ENCODE measurements at regions not wholly inside any gene's neighbourhood (a gene's known extent, or its start where the extent isn't known, plus 50 kb on each side); places are given as distances from the start of the nearest gene placed in this dataset.

GRCh38 chr7:68472688-68473087, 1125.6 kb upstream of the AUTS2 start:
- in situ Hi-C loops (cut with MboI; ENCODE audit: low pct_unique_long_range_greater_than_20kb, low sequenced_read_pairs) = no loop called here
- no peak for DNase-seq

GRCh38 chr7:68474661-68475216, 1123.5 kb upstream of the AUTS2 start:
- in situ Hi-C loops (cut with MboI; ENCODE audit: low pct_unique_long_range_greater_than_20kb, low sequenced_read_pairs) = no loop called here
- no peak for DNase-seq

DNA sequence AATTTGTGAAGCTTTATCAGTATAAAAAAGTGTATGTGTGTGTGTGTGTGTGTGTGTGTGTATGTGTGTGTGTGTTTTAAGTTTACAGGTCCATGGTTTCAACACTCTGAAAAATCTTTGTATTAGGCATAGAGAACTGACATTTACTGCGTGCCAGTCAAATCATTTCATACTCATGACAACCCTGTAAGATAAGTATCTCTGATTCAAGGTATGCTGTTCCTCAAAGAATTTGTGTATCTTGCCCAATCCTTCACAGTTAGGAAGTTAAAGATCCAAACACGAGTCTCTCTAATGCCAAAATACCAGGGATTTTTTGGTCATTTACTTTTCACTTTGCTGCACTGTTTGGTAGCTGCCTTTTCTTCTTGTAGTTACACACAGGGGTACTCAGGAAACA, 1121.3 kb upstream of the AUTS2 start:
- DNase-seq = no peak
- in situ Hi-C loops (cut with MboI; ENCODE audit: low pct_unique_long_range_greater_than_20kb, low sequenced_read_pairs) = no loop called here

- no peak for DNase-seq
- in situ Hi-C loops (cut with MboI; ENCODE audit: low pct_unique_long_range_greater_than_20kb, low sequenced_read_pairs) = no loop called here
Observed at GRCh38 chr7:68478326-68478725, 1119.9 kb upstream of the AUTS2 start.

DNA sequence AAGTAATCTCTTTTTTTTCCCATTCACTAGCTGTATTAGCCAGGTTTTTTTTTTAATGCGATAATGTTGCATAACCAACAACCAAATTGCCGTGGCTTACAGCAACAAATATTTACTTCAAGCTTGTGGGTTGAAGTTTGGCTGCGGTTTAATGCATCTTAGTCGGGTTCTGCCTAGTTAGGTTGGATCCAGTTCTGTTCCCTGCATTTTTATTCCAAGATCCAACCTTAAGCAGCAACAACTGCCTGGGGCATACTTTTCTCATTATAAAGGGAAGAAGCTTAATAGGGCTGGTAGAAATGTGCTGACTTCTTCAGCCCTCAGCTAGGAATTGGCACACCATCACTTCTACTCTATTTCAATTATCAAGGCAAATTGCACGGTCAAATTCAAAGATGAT, 1115.5 kb upstream of the AUTS2 start:
- DNase-seq = no peak
- in situ Hi-C loops (cut with MboI; ENCODE audit: low pct_unique_long_range_greater_than_20kb, low sequenced_read_pairs) = no loop called here

GRCh38 chr7:68484731-68485130, 1113.5 kb upstream of the AUTS2 start:
- in situ Hi-C loops (cut with MboI; ENCODE audit: low pct_unique_long_range_greater_than_20kb, low sequenced_read_pairs) = no loop called here
- no peak for DNase-seq

DNA sequence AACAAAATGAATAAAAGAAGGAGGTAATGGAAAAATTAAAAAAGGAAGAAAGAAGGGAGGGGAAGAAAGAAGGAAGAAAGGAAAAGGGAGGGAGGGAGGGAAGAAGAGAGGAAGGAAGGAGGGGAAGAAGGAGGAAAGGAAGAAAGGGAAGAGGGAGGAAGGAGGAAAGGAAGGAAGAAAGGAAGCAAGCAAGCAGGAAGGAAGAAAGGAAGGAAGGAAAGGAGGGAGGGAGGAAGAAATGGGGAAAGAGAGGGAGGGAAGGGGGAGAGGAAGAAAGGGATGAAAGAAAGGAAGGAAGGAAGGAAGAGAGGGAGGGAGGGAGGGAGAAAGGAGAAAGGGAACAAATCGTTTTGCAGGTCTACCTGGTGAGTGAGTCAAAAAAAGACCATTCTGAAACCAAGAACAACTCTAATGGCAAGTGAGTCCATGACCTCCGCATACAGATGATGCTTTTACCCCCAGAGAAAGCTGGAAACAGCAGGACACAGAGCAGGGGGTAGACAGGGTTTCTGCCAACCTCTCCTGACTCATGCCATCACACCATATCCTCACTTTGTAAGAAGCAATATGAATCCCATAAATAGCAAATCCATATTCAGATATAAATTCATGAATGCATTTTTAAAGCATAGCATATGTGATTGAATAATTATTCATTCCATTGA, 1112.9 kb upstream of the AUTS2 start:
- no peak for DNase-seq
- in situ Hi-C loops (cut with MboI; ENCODE audit: low pct_unique_long_range_greater_than_20kb, low sequenced_read_pairs) = no loop called here

GRCh38 chr7:68488341-68489060, 1109.8 kb upstream of the AUTS2 start:
- in situ Hi-C loops (cut with MboI; ENCODE audit: low pct_unique_long_range_greater_than_20kb, low sequenced_read_pairs) = no loop called here
- no peak for DNase-seq

DNA sequence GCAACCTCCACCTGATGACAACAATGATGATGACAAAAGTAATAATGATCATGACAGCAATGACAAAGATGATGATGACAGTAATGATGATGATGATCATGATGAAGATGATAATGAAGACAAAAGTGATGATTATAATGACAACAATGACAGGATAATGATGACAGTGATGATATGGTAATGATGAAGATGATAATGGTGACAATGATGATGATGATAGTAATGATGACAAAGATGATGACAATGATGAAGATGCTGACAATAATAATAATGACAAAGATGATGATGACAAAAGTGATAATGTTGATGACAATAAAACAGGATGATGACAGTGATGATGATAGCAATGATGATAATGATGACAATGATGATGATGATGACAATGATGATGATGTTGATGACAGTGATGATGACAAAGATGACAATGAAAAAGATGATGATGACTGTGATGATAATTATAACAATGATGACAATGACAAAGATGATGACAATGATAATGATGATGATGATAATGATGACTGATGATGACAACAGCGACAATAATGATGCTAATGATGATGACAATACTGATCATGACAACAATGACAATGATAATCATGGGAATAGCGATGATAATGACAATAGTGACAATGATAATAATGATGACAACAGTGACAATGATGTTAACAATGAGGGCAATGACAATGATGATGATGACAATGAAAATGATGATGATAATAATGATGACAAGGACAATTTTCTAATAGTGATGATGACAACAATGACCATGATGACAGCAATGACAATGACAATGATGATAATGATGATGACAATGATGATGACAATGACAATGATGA, 1106.5 kb upstream of the AUTS2 start:
- no peak for DNase-seq
- in situ Hi-C loops (cut with MboI; ENCODE audit: low pct_unique_long_range_greater_than_20kb, low sequenced_read_pairs) = no loop called here

- DNase-seq = no peak
- in situ Hi-C loops (cut with MboI; ENCODE audit: low pct_unique_long_range_greater_than_20kb, low sequenced_read_pairs) = no loop called here
Observed at GRCh38 chr7:68492359-68492690, 1106.0 kb upstream of the AUTS2 start.

DNA sequence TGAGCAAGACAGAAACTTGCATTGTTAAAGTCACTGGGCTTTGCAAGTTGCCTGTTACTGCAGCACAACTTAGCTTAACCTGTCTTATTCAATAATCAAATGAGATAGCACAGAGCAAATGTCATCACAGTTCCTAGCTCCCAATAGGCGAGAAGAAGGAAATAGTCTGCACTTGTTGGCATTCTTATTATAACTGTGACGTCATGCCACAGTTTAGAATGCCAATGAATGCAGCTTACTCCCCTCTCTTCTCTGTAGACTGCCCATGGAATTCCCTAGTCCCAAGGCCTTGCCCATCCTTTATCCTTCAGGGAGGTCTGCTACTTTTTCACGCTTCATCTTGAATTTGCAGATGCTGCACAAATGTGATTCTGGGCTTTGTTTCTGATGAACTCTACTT, 1094.9 kb upstream of the AUTS2 start:
- in situ Hi-C loops (cut with MboI; ENCODE audit: low pct_unique_long_range_greater_than_20kb, low sequenced_read_pairs) = no loop called here
- no peak for DNase-seq

- in situ Hi-C loops (cut with MboI; ENCODE audit: low pct_unique_long_range_greater_than_20kb, low sequenced_read_pairs) = no loop called here
- DNase-seq = no peak
Observed at GRCh38 chr7:68504716-68505115, 1093.6 kb upstream of the AUTS2 start.

DNA sequence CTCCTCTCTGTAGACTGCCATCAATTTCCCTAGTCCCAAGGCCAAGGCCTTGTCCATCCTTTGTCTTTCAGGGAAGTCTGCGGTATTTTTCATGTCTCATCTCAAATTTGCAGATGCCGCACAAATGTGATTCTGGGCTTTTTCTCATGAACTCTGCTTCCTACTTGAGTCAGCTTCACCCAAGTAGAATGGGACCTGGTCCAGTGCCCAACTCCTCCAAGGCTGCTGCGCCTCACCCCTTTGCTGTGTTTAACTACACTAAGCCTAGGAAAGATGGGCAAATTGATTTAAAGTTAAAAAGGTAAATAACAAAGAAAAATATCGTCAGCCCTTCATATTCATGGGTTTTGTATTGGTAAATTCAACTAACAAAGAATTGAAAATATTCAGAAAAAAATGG, 1092.6 kb upstream of the AUTS2 start:
- in situ Hi-C loops (cut with MboI; ENCODE audit: low pct_unique_long_range_greater_than_20kb, low sequenced_read_pairs) = no loop called here
- DNase-seq = no peak

GRCh38 chr7:68507668-68508067, 1090.6 kb upstream of the AUTS2 start:
- in situ Hi-C loops (cut with MboI; ENCODE audit: low pct_unique_long_range_greater_than_20kb, low sequenced_read_pairs) = no loop called here
- no peak for DNase-seq

GRCh38 chr7:68509054-68509453, 1089.2 kb upstream of the AUTS2 start:
- in situ Hi-C loops (cut with MboI; ENCODE audit: low pct_unique_long_range_greater_than_20kb, low sequenced_read_pairs) = no loop called here
- no peak for DNase-seq

GRCh38 chr7:68509603-68510002, 1088.7 kb upstream of the AUTS2 start:
- in situ Hi-C loops (cut with MboI; ENCODE audit: low pct_unique_long_range_greater_than_20kb, low sequenced_read_pairs) = no loop called here
- DNase-seq = no peak

- DNase-seq = no peak
- in situ Hi-C loops (cut with MboI; ENCODE audit: low pct_unique_long_range_greater_than_20kb, low sequenced_read_pairs) = no loop called here
Observed at GRCh38 chr7:68511281-68511680, 1087.0 kb upstream of the AUTS2 start.

DNA sequence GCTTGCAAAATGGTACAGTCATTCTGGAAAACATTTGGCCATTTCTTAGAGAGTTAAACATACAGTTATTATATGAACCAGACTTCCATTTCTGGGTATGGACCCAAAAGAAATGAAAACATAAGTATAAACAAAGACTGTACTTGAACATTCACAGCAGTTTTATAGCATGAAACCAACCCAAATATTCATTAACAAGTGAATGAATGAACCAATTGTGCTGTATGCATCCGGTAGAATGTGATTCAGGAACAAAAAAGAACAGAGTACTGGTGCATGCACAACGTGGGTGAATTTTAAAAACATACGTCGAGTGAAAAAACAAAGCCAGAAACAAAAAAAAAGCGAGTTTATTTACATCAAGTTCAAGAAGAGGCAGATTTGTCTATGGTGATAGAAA, 1085.8 kb upstream of the AUTS2 start:
- DNase-seq = no peak

GRCh38 chr7:68518060-68518459, 1080.2 kb upstream of the AUTS2 start:
- no peak for DNase-seq
- in situ Hi-C loops (cut with MboI; ENCODE audit: low pct_unique_long_range_greater_than_20kb, low sequenced_read_pairs) = no loop called here

More for the DNA sequence above, 1085.8 kb upstream of the AUTS2 start:
- in situ Hi-C loops (cut with MboI; ENCODE audit: low pct_unique_long_range_greater_than_20kb, low sequenced_read_pairs) = no loop called here

- DNase-seq = no peak
- in situ Hi-C loops (cut with MboI; ENCODE audit: low pct_unique_long_range_greater_than_20kb, low sequenced_read_pairs) = no loop called here
Observed at GRCh38 chr7:68524126-68524525, 1074.1 kb upstream of the AUTS2 start.

All from KBM-7 (cell line).